CD4-positive, alpha-beta memory T cell (primary cell): ENCODE measurements at regions not wholly inside any gene's neighbourhood (a gene's known extent, or its start where the extent isn't known, plus 50 kb on each side); places are given as distances from the start of the nearest gene placed in this dataset.

Experiments
- CTCF ChIA-PET: fragments of 350-600 bp; sonication (Branson Sonifier 250); formaldehyde crosslinking; loops from one replicate; lab custom pipeline; 2021; ENCODE audit warnings: inconsistent platforms; ENCODE audit not compliant: partially characterized antibody; lab: Charles Lee
- POLR2A ChIA-PET: fragments of 350-600 bp; sonication (Branson Sonifier 250); formaldehyde crosslinking; loops from one replicate; lab custom pipeline; 2021; ENCODE audit not compliant: partially characterized antibody; lab: Charles Lee
- DNase-seq, 5 donors: peaks; one replicate each; pipeline versions ENCODE4 v3.0.0 to v3.0.0-alpha.2; 2020 to 2022; ENCODE audit warnings: mixed read lengths in 1 of 5
- H3K27ac ChIP-seq: one replicate; pipeline ENCODE4 v1.7.0; 2013; ENCODE audit warnings: low read depth, low read length
- H3K27me3 ChIP-seq: 2 replicates; pipeline ENCODE4 v1.7.0; 2013; ENCODE audit warnings: mild to moderate bottlenecking, low read length, moderate library complexity; ENCODE audit not compliant: insufficient read depth
- H3K36me3 ChIP-seq: 2 replicates; pipeline ENCODE4 v1.7.0; 2013; ENCODE audit warnings: mild to moderate bottlenecking, low read length, moderate library complexity; ENCODE audit not compliant: insufficient read depth
- H3K4me1 ChIP-seq: 2 replicates; pipeline ENCODE4 v1.7.0; 2013; ENCODE audit warnings: mild to moderate bottlenecking, low read length, moderate library complexity; ENCODE audit not compliant: insufficient read depth
- H3K4me3 ChIP-seq, 2 donors: one replicate each; pipeline ENCODE4 v1.7.0; 2013; ENCODE audit warnings: low read length in 2 of 2, mild to moderate bottlenecking in 1 of 2
- H3K9me3 ChIP-seq, 2 donors: one replicate each; pipeline ENCODE4 v1.7.0; 2013; ENCODE audit warnings: low read length in 2 of 2, control low read depth in 1 of 2; ENCODE audit not compliant: control insufficient read depth in 1 of 2
- H3K27ac Mint-ChIP-seq, 7 donors: one replicate each; pipeline ENCODE4 v1.8.0; 2020 to 2021; ENCODE audit warnings: mixed read lengths in 7 of 7, mild to moderate bottlenecking in 6 of 7, inconsistent platforms in 3 of 7, moderate library complexity in 3 of 7
- H3K27me3 Mint-ChIP-seq, 2 donors: one replicate each; pipeline ENCODE4 v1.8.0; 2020 to 2021; ENCODE audit warnings: mixed read lengths in 2 of 2
- H3K36me3 Mint-ChIP-seq, 2 donors: one replicate each; pipeline ENCODE4 v1.8.0; 2020 to 2021; ENCODE audit warnings: mixed read lengths in 2 of 2, inconsistent platforms in 1 of 2, mild to moderate bottlenecking in 1 of 2
- H3K4me1 Mint-ChIP-seq, 4 donors: one replicate each; pipeline ENCODE4 v1.8.0; 2020 to 2021; ENCODE audit warnings: mixed read lengths in 4 of 4, mild to moderate bottlenecking in 1 of 4
- H3K4me3 Mint-ChIP-seq, 8 donors: one replicate each; pipeline ENCODE4 v1.8.0; 2020 to 2021; ENCODE audit warnings: mixed read lengths in 8 of 8, mild to moderate bottlenecking in 7 of 8, moderate library complexity in 6 of 8, inconsistent platforms in 3 of 8
- H3K9me3 Mint-ChIP-seq, 8 donors: one replicate each; pipeline ENCODE4 v1.8.0; 2020 to 2021; ENCODE audit warnings: mixed read lengths in 8 of 8, mild to moderate bottlenecking in 5 of 8, inconsistent platforms in 3 of 8, moderate library complexity in 1 of 8
- intact Hi-C: fragments of 100-400 bp; cut with micrococcal nuclease; formaldehyde crosslinking; loops from one replicate; pipeline ENCODE4 v1.15.1; 2023

GRCh38 chr13:44158881-44159632, 214.6 kb upstream of the SERP2 start:
- Mint-ChIP-seq H3K4me1 (no peaks in the 10 kb centered on the region), H3K4me3 (peak overlapping the region in 1 of 8 donors; percentile 28), H3K9me3 (peaks cover 0 to 1% (median 0%) of the 10 kb centered on the region in 8 donors), H3K27ac (no peak overlapping the region), H3K36me3 (no peaks in the 10 kb centered on the region), H3K27me3 (peaks cover 0 to 1% of the 10 kb centered on the region in 2 donors)
- Histone ChIP-seq H3K9me3 (no peaks in the 10 kb centered on the region), H3K4me3 (no peak overlapping the region), H3K36me3 (no peaks in the 10 kb centered on the region), H3K4me1 (no peaks in the 10 kb centered on the region), H3K27ac (no peak overlapping the region), H3K27me3 (no peaks in the 10 kb centered on the region)
- DNase-seq: no peak
- ChIA-PET CTCF (no interaction called here), POLR2A (no interaction called here)
- intact Hi-C loops: no loop called here

GRCh38 chr13:44159633-44160279, 213.9 kb upstream of the SERP2 start:
- no peaks in the 10 kb centered on the region for H3K4me1 ChIP-seq
- Mint-ChIP-seq H3K27me3 (peaks cover 0 to 1% of the 10 kb centered on the region in 2 donors), H3K36me3 (no peaks in the 10 kb centered on the region), H3K27ac (no peak overlapping the region), H3K9me3 (peaks cover 0 to 1% (median 0%) of the 10 kb centered on the region in 8 donors), H3K4me3 (no peak overlapping the region), H3K4me1 (no peaks in the 10 kb centered on the region)
- intact Hi-C loops: no loop called here
- POLR2A ChIA-PET: no interaction called here
- no peaks in the 10 kb centered on the region for H3K27me3 ChIP-seq
- H3K9me3 ChIP-seq: no peaks in the 10 kb centered on the region
- no peak overlapping the region for H3K4me3 ChIP-seq
- H3K36me3 ChIP-seq: no peaks in the 10 kb centered on the region
- no peak overlapping the region for H3K27ac ChIP-seq
- CTCF ChIA-PET: no interaction called here
- no peak for DNase-seq

DNA sequence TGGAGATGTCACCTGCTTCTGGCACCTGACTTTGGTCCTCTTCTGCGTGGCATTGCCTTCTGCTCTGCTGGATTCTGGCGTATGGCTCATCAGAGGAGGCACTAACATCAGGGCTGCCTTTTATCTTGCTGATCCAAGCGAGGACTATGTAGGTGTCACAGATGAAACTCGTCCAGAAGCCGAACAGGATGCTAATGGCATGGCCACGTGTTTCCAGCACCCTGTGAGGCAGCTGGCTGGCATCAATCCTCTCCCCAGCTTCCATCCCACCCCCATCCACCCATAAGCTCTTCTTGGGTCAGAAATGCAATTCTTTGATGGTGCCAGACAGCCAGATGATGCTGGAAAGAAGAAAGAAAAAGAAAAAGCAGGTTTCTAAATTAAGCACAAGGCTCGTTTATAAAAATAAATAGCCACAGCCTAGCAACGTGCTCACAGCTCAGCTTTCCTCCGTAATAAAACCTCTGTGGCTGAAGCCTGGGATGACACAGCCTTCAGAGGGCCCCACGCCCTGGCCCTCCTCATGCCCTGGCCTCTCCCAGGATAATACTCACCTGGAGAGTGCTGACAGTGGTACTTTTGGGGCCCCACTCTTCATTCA, 212.9 kb upstream of the SERP2 start:
- ChIA-PET POLR2A (no interaction called here), CTCF (no interaction called here)
- no peak overlapping the region for H3K27ac ChIP-seq
- Mint-ChIP-seq H3K36me3 (no peaks in the 10 kb centered on the region), H3K4me3 (no peak overlapping the region), H3K4me1 (no peaks in the 10 kb centered on the region), H3K27ac (no peak overlapping the region), H3K9me3 (no peaks in the 10 kb centered on the region), H3K27me3 (peaks cover 0 to 1% of the 10 kb centered on the region in 2 donors)
- no peak for DNase-seq
- H3K4me3 ChIP-seq: no peak overlapping the region
- intact Hi-C loops: no loop called here
- H3K36me3 ChIP-seq: no peaks in the 10 kb centered on the region
- H3K4me1 ChIP-seq: no peaks in the 10 kb centered on the region
- H3K27me3 ChIP-seq: no peaks in the 10 kb centered on the region
- H3K9me3 ChIP-seq: no peaks in the 10 kb centered on the region

GRCh38 chr13:44163108-44163507, 210.5 kb upstream of the SERP2 start:
- H3K4me1 ChIP-seq: no peaks in the 10 kb centered on the region
- ChIA-PET POLR2A (no interaction called here), CTCF (no interaction called here)
- Mint-ChIP-seq H3K4me1 (no peaks in the 10 kb centered on the region), H3K27me3 (peaks cover 1 to 2% of the 10 kb centered on the region in 2 donors), H3K4me3 (no peak overlapping the region), H3K9me3 (no peaks in the 10 kb centered on the region), H3K36me3 (no peaks in the 10 kb centered on the region), H3K27ac (peak overlapping the region in 1 of 7 donors; percentile 54)
- no peaks in the 10 kb centered on the region for H3K9me3 ChIP-seq
- intact Hi-C loops: no loop called here
- no peaks in the 10 kb centered on the region for H3K36me3 ChIP-seq
- DNase-seq: no peak
- H3K27me3 ChIP-seq: no peaks in the 10 kb centered on the region
- no peak overlapping the region for H3K27ac ChIP-seq
- no peak overlapping the region for H3K4me3 ChIP-seq

GRCh38 chr13:44165221-44165888, 208.3 kb upstream of the SERP2 start:
- peaks cover 0 to 2% (median 0%) of the 10 kb centered on the region in 8 donors for H3K9me3 Mint-ChIP-seq
- intact Hi-C loops: no loop called here
- Histone ChIP-seq H3K4me3 (no peak overlapping the region), H3K9me3 (no peaks in the 10 kb centered on the region), H3K27ac (no peak overlapping the region), H3K27me3 (no peaks in the 10 kb centered on the region), H3K4me1 (no peaks in the 10 kb centered on the region), H3K36me3 (no peaks in the 10 kb centered on the region)
- no peak overlapping the region for H3K4me3 Mint-ChIP-seq
- CTCF ChIA-PET: interaction anchor here (1.2 kb wide), 1 partner anchor 26 kb away, joined by 4 read pairs; no protein-coding TSS in a partner anchor
- peaks cover 4% of the 10 kb centered on the region in 2 donors for H3K27me3 Mint-ChIP-seq
- no peaks in the 10 kb centered on the region for H3K36me3 Mint-ChIP-seq
- DNase-seq: no peak
- H3K4me1 Mint-ChIP-seq: no peaks in the 10 kb centered on the region
- no peak overlapping the region for H3K27ac Mint-ChIP-seq
- POLR2A ChIA-PET: no interaction called here

GRCh38 chr13:44165889-44166496, 207.6 kb upstream of the SERP2 start:
- no peaks in the 10 kb centered on the region for H3K4me1 Mint-ChIP-seq
- no peak for DNase-seq
- H3K4me3 Mint-ChIP-seq: no peak overlapping the region
- no peak overlapping the region for H3K27ac ChIP-seq
- H3K27ac Mint-ChIP-seq: no peak overlapping the region
- ChIA-PET POLR2A (no interaction called here), CTCF (interaction anchor here (1.2 kb wide), 1 partner anchor 25 kb away, joined by 4 read pairs; no protein-coding TSS in a partner anchor)
- H3K9me3 ChIP-seq: no peaks in the 10 kb centered on the region
- H3K9me3 Mint-ChIP-seq: peaks cover 0 to 2% (median 0%) of the 10 kb centered on the region in 8 donors
- no peaks in the 10 kb centered on the region for H3K27me3 ChIP-seq
- no peaks in the 10 kb centered on the region for H3K36me3 ChIP-seq
- H3K4me1 ChIP-seq: no peaks in the 10 kb centered on the region
- intact Hi-C loops: no loop called here
- H3K27me3 Mint-ChIP-seq: peaks cover 4% of the 10 kb centered on the region in 2 donors
- no peaks in the 10 kb centered on the region for H3K36me3 Mint-ChIP-seq
- no peak overlapping the region for H3K4me3 ChIP-seq
